Adipocyte (in vitro differentiated cells): ENCODE measurements at regions not wholly inside any gene's neighbourhood (a gene's known extent, or its start where the extent isn't known, plus 50 kb on each side); places are given as distances from the start of the nearest gene placed in this dataset.

Experiments used
- DNase-seq: peaks from one replicate; pipeline ENCODE4 v3.0.0-alpha.2; 2015; ENCODE audit warnings: low read depth
- H3K27me3 ChIP-seq: replicated peaks from 2 replicates; pipeline ENCODE4 v1.7.0; 2013; ENCODE audit warnings: mild to moderate bottlenecking, low read length, moderate library complexity; ENCODE audit not compliant: control insufficient read depth, insufficient read depth
- H3K36me3 ChIP-seq: 2 replicates; pipeline ENCODE4 v1.7.0; 2013; ENCODE audit warnings: low read length, mild to moderate bottlenecking, moderate library complexity; ENCODE audit not compliant: control insufficient read depth, insufficient read depth, severe bottlenecking
- H3K4me1 ChIP-seq: 2 replicates; pipeline ENCODE4 v1.7.0; 2013; ENCODE audit warnings: mild to moderate bottlenecking, low read length, moderate library complexity; ENCODE audit not compliant: control insufficient read depth, insufficient read depth
- H3K4me3 ChIP-seq: 2 replicates; pipeline ENCODE4 v1.7.0; 2013; ENCODE audit warnings: mild to moderate bottlenecking, low read length, moderate library complexity
- H3K9ac ChIP-seq: 2 replicates; pipeline ENCODE4 v1.7.0; 2013; ENCODE audit warnings: mild to moderate bottlenecking, low read length, moderate library complexity
- H3K9me3 ChIP-seq: 2 replicates; pipeline ENCODE4 v1.7.0; 2013; ENCODE audit warnings: mild to moderate bottlenecking, low read length, moderate library complexity; ENCODE audit not compliant: control insufficient read depth

- no peak for DNase-seq
- no peaks in the 10 kb centered on the region for H3K4me1 ChIP-seq
- no peaks in the 10 kb centered on the region for H3K9me3 ChIP-seq
- H3K36me3 ChIP-seq, result no peaks in the 10 kb centered on the region
- no peak overlapping the region for H3K4me3 ChIP-seq
- no peak overlapping the region for H3K9ac ChIP-seq
- H3K27me3 ChIP-seq, result no peaks in the 10 kb centered on the region
These were observed 475.5 kb downstream of the NAV3 start for GRCh38 chr12:78306236-78306635.

GRCh38 chr12:78308701-78309100, 478.0 kb downstream of the NAV3 start:
- no peak overlapping the region for H3K9ac ChIP-seq
- H3K4me1 ChIP-seq, result no peaks in the 10 kb centered on the region
- no peak for DNase-seq
- H3K4me3 ChIP-seq, result no peak overlapping the region
- no peaks in the 10 kb centered on the region for H3K27me3 ChIP-seq
- no peaks in the 10 kb centered on the region for H3K36me3 ChIP-seq
- no peaks in the 10 kb centered on the region for H3K9me3 ChIP-seq

GRCh38 chr12:78315028-78315427, 484.3 kb downstream of the NAV3 start:
- H3K36me3 ChIP-seq, result no peaks in the 10 kb centered on the region
- no peaks in the 10 kb centered on the region for H3K27me3 ChIP-seq
- no peak overlapping the region for H3K9ac ChIP-seq
- no peaks in the 10 kb centered on the region for H3K9me3 ChIP-seq
- no peak for DNase-seq
- no peaks in the 10 kb centered on the region for H3K4me1 ChIP-seq
- H3K4me3 ChIP-seq, result no peak overlapping the region

- no peak overlapping the region for H3K9ac ChIP-seq
- no peaks in the 10 kb centered on the region for H3K9me3 ChIP-seq
- H3K4me3 ChIP-seq, result no peak overlapping the region
- no peaks in the 10 kb centered on the region for H3K36me3 ChIP-seq
- H3K27me3 ChIP-seq, result no peaks in the 10 kb centered on the region
- DNase-seq, result no peak
- H3K4me1 ChIP-seq, result no peaks in the 10 kb centered on the region
These were observed 485.4 kb downstream of the NAV3 start for GRCh38 chr12:78316136-78316535.

- Histone ChIP-seq H3K27me3 (no peaks in the 10 kb centered on the region), H3K4me1 (no peaks in the 10 kb centered on the region), H3K9me3 (no peaks in the 10 kb centered on the region), H3K9ac (no peak overlapping the region), H3K36me3 (no peaks in the 10 kb centered on the region), H3K4me3 (no peak overlapping the region)
- DNase-seq, result no peak
These were observed 486.2 kb downstream of the NAV3 start for GRCh38 chr12:78316631-78317468.

- no peaks in the 10 kb centered on the region for H3K4me1 ChIP-seq
- DNase-seq, result no peak
- H3K36me3 ChIP-seq, result no peaks in the 10 kb centered on the region
- no peaks in the 10 kb centered on the region for H3K9me3 ChIP-seq
- no peak overlapping the region for H3K9ac ChIP-seq
- H3K27me3 ChIP-seq, result no peaks in the 10 kb centered on the region
- no peak overlapping the region for H3K4me3 ChIP-seq
These were observed 491.0 kb downstream of the NAV3 start for GRCh38 chr12:78321696-78322095.

GRCh38 chr12:78323226-78323625, 492.5 kb downstream of the NAV3 start:
- Histone ChIP-seq H3K9ac (no peak overlapping the region), H3K27me3 (no peaks in the 10 kb centered on the region), H3K9me3 (no peaks in the 10 kb centered on the region), H3K4me1 (no peaks in the 10 kb centered on the region), H3K4me3 (no peak overlapping the region), H3K36me3 (no peaks in the 10 kb centered on the region)
- no peak for DNase-seq

- Histone ChIP-seq H3K27me3 (no peaks in the 10 kb centered on the region), H3K4me1 (no peaks in the 10 kb centered on the region), H3K9me3 (no peaks in the 10 kb centered on the region), H3K9ac (no peak overlapping the region), H3K4me3 (no peak overlapping the region), H3K36me3 (no peaks in the 10 kb centered on the region)
- DNase-seq, result no peak
These were observed 493.5 kb downstream of the NAV3 start for GRCh38 chr12:78324234-78324633.

GRCh38 chr12:78328524-78328923, 497.8 kb downstream of the NAV3 start:
- Histone ChIP-seq H3K27me3 (no peaks in the 10 kb centered on the region), H3K4me3 (no peak overlapping the region), H3K4me1 (no peaks in the 10 kb centered on the region), H3K9ac (no peak overlapping the region), H3K36me3 (no peaks in the 10 kb centered on the region), H3K9me3 (no peaks in the 10 kb centered on the region)
- DNase-seq, result no peak

GRCh38 chr12:78330131-78330530, 499.4 kb downstream of the NAV3 start:
- Histone ChIP-seq H3K27me3 (no peaks in the 10 kb centered on the region), H3K36me3 (no peaks in the 10 kb centered on the region), H3K4me3 (no peak overlapping the region), H3K9ac (no peak overlapping the region), H3K4me1 (no peaks in the 10 kb centered on the region), H3K9me3 (no peaks in the 10 kb centered on the region)
- DNase-seq, result no peak

GRCh38 chr12:78331181-78331580, 500.5 kb downstream of the NAV3 start:
- Histone ChIP-seq H3K27me3 (no peaks in the 10 kb centered on the region), H3K36me3 (no peaks in the 10 kb centered on the region), H3K4me1 (no peaks in the 10 kb centered on the region), H3K9ac (no peak overlapping the region), H3K9me3 (no peaks in the 10 kb centered on the region), H3K4me3 (no peak overlapping the region)
- DNase-seq, result peak; percentile 2

GRCh38 chr12:78331753-78332152, 501.1 kb downstream of the NAV3 start:
- Histone ChIP-seq H3K9ac (no peak overlapping the region), H3K4me1 (no peaks in the 10 kb centered on the region), H3K4me3 (no peak overlapping the region), H3K36me3 (no peaks in the 10 kb centered on the region), H3K9me3 (no peaks in the 10 kb centered on the region), H3K27me3 (no peaks in the 10 kb centered on the region)
- DNase-seq, result peak; percentile 6
